ENCODE measurements at regions not wholly inside any gene's neighbourhood (a gene's known extent, or its start where the extent isn't known, plus 50 kb on each side); places are given as distances from the start of the nearest gene placed in this dataset.

DNA sequence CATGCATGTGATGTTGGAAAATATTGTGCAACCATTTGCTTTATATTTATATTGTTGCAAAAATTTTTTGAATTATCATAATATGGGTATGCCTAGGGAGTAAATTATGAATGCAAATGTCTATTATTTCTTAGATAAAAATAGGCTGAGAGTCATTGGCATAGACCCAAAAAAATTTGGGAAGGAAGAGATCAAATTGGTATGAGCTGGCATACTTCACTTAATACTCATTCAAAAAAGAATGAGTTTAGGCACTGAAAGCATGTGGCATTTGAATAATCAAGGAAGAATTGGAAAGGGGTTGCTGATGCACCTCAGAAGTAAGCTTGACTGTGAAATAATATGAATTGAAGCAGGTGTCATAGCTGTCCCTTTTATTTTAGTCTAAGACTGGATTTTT lies 764.0 kb upstream of the DPPA4 start:
- no peak for DNase-seq (ENCODE audit: low read depth in 2 of 2)

DNA sequence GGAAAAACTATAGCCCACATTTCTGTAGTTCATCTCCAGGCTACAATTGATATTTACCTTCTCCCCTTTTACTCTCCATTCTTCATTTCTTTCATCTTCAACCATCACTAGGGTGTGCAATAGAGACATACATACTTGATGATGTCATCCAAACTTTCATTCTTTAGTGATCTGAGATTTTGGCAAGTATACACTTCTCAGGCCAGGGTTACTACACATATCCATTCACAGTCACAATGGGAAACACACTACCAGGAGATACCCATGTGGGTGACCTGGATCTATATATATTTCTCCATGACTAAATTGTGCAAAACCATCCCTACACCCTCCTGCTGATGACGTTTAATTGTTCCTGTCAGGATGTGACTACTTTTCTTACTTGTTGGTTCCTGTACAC lies 769.5 kb upstream of the DPPA4 start:
- no peak for DNase-seq (ENCODE audit: low read depth in 2 of 2)

DNA sequence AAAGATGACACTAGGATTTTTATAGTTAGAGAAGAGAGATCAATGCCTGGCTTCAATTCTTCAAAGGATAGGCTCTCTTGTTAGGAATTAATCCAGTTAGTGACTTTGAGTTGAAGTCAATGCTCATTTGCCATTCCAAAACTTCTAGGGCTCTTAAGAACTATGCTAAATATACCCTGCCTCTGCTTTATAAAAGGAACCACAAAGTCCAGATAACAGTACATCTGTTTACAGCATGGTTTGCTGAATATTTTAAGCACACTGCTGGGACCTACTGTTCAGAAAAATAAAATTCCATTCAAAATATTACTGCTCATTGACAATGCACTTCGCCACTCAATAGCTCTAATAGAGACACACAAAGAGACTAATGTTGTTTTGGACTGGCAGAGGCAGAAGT lies 786.6 kb upstream of the DPPA4 start:
- DNase-seq (ENCODE audit: low read depth in 2 of 2), result no peak

DNA sequence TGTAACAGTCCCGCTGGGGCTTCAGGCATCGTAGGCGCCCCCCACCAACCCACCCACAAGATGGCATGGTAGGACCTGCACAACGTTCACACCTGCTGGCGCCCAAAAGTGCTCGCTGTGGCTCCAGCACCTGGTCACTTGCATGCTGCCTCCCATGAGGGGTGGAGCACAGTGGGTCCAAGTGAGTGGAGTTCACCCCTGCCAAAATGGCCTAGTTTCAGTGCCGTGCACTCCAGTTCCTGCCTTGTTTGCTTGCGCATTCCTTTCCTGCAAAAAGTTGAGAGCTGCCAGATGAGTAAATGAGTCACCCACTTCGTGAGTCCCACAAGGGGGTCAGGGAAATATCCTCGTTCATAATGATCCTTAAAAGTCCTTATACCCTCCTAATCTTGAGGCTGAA lies 788.7 kb upstream of the DPPA4 start:
- DNase-seq (ENCODE audit: low read depth in 2 of 2), result no peak

DNA sequence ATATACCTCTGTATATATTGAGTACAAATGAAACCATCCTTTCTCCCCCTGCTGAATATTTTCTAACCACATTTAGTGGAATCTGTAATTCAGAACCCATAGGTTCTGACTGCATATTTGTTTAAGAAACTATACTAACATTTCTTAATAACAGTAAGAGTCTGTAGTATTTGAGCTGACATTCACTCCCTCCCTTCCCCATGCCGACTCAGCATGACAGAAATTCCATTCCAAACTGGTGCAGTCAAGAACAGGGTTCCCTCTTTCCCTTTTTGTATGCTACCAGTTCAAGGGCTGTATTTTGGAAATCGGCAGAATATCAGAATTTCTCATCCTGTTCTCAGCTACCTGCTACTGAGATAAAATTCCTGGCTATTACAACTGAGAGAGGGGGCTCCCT lies 796.6 kb upstream of the DPPA4 start:
- no peak for DNase-seq (ENCODE audit: low read depth in 2 of 2)

DNA sequence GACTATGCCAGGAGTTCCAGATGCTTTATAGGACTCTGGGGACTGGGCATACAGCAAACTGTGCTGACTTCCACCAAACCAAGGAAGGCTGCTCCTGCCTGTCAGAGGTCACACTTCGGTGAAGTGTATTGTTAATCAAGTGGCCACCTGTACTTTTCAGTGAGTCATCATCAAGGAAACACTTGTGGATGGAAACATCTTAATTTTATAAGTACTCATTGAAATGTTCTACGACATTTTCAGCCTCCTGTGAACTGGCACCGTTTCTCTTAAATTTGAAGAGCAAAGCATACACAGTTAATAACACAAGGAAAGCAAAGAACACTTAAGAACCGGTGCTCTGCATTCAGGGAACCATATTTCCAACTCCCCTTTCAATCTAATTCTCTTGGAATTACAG lies 801.7 kb upstream of the DPPA4 start:
- DNase-seq (ENCODE audit: low read depth in 2 of 2), result no peak

DNA sequence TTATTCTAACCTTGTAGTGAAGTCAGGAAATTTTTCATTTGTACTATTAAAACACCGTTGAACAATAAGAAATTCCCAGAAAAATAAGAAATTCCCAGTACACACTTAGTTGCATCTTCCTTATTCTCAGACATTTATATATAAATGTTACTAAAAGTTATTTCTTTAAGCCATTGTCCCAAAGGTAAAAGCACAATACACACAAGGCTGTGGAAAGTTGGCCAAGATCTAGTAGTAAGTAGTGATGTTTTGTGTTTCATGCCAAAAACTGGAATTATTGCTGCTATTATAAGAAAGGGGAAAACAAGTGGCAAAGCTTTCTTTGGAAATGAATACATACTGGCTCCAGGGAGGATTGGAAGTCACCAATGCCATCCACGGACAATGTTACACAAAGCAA lies 802.5 kb upstream of the DPPA4 start:
- DNase-seq (ENCODE audit: low read depth in 2 of 2), result no peak

DNA sequence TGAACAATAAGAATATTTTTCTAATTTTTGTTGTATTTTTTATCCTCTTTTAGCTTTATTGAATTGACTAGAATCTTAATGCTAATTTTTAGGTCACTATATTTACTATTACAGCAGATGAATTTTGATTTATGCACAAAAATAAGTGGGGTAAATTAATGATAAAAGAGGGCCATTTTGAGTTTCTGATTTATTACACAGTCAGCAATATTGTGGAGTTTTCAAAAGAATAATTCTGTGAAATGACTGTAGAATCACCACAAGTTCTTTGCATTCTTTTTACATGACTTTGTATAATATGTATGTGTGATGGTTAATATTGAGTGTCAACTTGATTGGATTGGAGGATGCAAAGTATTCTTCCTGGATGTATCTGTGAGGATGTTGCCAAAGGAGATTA lies 812.4 kb upstream of the DPPA4 start:
- DNase-seq (ENCODE audit: low read depth in 2 of 2), result no peak

DNA sequence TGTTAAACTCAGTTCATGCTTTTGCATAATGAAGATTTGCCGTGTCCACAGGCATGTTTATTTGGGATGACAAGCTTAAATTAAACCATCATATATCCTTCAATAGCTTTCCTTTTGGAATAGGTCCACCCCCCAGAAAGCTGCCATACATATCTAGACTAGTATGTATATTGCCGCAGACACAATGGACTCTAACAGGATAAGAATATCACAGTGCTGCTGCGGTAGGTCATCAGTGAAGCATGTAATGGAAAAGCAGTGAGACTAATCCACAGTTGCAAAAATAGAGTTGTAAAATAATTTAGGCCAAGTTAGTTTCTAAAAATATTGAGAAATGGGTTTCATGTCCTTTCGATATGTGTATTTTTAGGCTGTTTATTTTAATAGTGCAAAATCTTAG lies 819.9 kb upstream of the DPPA4 start:
- no peak for DNase-seq (ENCODE audit: low read depth in 2 of 2)

DNA sequence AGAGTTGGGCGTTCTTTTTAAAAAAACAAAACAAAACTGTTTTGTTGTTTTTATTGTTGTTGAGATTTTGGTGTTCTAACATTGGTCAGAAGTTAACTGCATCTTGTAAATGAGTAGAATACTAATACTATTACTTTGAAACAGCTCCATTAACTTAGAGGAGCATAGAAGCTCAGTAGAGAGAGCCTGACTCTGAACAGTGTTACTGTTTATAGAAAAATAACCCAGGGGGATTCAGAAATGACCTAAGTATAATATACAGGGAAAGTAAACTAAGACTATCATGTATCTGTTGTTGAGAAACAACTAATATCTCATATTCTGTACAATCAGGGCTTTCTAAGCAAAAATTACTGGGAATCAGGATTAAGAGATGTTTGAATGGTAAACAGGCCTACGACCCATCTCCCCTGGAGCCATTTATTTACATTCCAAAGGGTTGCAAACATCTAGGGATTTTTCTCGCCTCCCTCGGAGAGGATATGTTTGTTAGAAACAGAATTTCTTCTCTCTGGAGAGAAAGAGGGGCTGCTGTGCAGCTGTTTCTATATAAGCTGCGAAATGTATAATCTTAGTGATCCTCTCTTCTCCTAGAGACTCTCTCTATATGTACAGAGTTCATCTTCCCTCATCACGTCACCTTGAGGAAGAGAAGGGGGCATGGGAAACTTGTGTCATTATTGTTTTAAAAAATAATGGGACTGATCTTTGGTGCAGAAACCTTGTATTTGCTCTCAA lies 827.5 kb upstream of the DPPA4 start:
- DNase-seq (ENCODE audit: low read depth in 2 of 2), result no peak

DNA sequence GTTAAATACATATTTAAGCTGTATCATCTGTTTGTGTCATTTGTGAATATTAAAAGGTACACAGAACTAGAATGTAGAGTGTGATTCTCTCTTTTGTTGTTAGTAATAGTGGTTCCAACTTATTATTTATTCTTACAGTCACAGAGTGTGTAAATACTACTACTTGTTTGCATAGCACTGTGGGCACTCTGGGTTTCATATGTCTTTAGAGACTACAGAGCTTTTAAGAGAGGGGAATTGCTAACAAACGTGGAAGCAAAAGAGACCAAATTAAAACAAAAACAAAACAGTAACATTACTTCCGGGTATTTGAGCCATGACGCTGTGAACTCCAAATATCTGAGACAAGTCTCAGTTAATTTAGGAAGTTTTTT lies 828.0 kb upstream of the DPPA4 start:
- no peak for DNase-seq (ENCODE audit: low read depth in 2 of 2)

DNA sequence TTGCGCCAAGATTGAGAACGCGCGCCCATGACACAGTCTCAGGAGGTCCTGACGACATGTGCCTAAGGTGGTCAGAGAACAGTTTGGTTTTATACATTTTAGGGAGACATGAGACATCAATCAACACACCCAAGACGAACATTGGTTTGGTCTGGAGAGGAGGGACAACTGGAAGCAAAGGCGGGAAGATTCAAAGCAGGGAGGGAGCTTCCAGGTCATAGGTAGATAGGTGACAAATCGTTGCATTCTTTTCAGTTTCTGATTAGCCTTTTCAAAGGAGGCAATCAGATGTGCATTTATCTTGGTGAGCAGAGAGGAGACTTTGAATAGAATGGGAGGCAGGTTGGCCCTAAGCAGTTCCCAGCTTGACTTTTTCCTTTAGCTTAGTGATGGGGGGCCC lies 828.4 kb upstream of the DPPA4 start:
- no peak for DNase-seq (ENCODE audit: low read depth in 2 of 2)

DNA sequence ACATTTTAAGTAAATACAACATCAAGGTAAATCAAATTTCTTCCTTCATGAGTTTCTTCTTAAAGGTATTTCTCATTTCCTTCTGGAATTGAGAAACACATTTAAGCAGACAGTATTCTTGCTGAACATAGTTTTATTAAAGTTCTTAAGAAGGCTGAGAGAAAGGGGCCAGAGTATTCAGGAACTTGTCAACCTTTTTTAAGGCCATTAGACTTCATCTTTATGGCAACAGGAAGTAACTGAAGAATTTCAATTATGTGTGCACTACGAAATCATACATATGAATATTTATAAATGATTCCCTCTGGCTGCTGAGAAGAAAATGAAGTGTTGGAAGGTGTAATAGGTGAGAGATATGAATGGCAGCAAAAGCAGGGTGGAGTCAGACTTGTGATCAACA lies 829.4 kb upstream of the DPPA4 start:
- DNase-seq (ENCODE audit: low read depth in 2 of 2), result no peak

DNA sequence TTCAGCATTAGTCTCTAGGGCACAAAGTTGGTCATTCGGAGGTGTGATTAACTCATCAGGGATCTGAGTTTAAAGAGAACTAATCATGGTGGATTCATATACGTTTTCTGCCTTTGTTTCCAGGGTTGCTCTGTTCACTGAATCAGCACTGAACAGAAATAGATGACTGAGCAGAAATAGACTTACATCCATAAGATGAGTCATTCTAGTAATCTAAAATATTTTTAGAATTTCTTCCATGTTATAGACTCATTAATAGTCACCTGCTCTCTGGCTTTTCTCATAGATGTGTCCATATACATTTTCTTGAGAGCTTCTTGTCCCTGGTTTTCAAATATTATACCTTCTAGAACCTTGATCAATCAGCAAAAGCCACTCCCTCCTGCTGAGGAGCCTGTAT lies 837.6 kb upstream of the DPPA4 start:
- no peak for DNase-seq (ENCODE audit: low read depth in 2 of 2)

DNA sequence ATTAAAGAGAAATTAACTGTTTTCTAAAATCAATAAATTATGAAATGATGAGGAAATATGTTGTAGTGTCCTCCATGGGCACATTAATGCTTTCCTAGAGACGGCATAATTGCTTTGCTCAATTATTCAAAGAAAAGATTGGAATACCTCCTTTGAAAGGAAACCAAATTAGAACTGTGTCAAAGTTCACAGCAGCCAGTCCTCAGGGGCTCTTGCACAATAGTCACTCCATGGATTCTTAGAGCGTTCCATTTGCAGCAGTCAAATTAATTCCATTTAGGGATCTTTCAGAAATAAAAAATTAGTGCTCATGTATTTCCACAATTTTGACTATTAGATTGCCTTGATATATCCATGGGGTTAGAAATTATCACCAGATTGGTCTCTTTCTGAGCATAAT lies 841.6 kb upstream of the DPPA4 start:
- DNase-seq (ENCODE audit: low read depth in 2 of 2), result no peak

DNA sequence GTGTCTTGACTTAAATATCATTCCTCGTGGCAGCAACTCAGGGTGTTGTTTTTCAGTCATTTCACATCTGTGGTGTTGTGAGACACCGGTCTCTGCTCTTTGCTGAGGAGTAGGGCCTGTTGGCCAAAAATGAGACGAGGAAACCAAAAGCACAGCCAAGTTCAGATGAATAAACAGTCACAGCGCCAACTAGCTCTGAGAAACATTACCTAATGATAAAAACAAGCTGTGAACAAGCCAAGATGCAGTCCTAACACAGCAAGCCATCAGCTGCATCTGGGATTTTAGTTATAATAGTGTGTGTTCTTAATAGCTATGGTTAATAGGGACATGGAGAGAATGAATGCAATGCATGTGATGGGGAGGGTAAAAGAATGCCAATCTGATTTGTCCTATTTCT lies 843.4 kb upstream of the DPPA4 start:
- no peak for DNase-seq (ENCODE audit: low read depth in 2 of 2)

DNA sequence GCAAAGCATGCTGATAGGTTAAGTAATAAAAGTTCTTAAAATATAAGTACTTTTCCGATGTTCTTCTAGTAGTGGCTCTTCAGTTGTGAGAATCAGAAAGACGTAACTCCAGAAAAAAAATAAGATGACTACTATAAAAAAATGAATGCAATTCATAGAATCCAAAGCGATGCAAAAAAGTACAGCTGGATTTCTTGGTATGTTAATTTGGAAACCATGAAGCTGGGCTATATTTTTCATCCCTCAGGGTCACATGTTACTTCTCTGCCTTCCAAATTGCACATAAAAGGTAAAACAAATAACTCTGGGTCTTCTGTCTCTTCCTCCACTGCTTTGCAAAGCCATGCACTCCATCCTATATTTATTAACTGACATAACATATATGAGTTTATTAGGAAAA lies 843.9 kb upstream of the DPPA4 start:
- DNase-seq (ENCODE audit: low read depth in 2 of 2), result no peak

DNA sequence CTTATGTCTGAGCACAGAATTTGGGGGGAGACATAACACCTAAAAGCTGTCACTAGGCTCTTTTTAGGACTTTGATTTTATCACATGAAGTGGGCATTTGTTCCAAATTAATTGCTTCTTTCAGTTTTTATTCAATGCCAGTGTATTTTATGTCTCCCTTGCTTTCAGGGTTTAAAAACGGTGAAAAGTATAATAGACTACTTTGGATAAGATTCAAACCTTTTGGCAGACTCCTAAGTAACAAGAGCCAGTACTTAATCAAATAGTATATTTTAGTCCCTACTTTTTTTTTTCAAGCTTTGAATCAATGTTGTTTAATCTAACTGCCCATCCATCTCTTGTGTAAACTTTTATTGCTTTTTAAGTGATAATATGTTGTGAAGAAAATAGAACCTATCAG lies 847.2 kb upstream of the DPPA4 start:
- DNase-seq (ENCODE audit: low read depth in 2 of 2), result no peak

DNA sequence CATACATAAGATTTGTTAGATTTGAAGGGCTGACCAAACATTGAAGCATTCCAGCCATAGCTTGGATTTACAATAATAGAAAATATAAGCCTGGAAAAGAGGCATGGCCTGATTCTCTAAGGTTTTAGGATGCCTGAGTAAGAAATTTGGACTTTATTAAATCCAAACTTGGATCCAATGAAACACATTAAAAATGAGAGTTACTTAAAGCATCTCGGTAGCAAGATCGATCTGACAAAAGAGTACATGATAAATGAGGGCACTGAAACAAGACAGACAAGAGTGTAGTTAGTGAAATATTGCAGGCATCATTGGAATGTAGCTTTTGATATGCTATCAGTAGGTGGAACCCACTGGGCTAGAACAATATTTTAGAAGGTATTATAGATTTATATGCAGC lies 855.7 kb upstream of the DPPA4 start:
- DNase-seq (ENCODE audit: low read depth in 2 of 2), result no peak

DNA sequence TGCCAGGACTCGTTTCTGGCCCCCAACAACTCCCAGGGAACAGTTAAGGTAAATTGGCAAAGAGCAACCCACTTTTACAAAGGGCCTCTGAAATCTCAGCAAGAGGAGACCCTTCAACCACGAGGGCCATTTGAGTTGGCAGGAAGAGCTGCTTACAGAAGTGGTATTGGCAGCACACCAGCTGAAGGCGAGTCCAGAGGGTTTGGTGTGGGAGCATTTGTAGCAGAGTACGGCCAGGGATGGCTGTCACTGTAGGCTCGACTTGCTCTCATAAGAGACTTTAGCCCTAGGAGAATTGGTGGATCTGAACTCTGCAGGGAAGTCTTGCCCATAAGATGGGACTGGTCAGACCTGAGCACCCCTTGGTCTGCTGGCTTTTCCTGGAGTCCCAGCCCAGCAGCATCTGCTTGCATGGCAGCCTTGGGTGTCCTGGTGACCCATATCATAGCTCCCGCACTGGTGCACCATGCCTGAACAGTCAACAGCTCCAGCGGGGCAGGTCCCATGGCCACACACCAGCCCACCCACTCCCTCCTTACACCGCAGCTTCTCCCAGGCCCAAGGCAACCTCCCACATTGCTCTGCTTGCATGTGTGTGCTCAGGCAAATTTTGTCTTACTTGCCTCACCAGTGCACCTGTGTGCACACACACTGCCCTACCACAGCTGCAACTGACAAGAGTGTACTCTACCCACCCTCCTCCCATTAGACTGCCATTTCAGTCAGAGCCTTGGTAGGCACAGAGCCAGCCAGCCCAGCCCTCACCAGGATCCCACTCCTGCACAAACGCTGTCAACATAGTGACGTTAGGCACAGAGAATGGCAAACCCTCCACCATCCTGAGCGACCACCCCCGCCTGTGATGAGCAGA lies 861.6 kb upstream of the DPPA4 start:
- DNase-seq (ENCODE audit: low read depth in 2 of 2), result no peak

DNA sequence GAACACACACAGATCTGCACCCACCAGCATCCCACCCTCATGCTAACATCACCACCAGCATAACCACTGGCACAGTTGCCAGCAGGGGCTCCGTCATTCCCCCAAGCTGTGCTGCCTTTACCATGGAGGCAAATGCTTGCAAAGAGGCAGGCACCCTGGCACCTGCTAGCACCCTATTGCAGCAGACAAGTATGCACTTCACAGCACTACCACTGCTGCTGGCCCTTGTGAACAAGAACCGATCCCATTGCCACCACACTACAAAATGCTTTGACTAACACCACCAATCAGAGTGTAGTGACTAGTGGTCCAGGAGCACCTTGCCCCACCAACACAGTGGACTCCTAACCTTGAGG lies 862.2 kb upstream of the DPPA4 start:
- DNase-seq (ENCODE audit: low read depth in 2 of 2), result no peak

DNA sequence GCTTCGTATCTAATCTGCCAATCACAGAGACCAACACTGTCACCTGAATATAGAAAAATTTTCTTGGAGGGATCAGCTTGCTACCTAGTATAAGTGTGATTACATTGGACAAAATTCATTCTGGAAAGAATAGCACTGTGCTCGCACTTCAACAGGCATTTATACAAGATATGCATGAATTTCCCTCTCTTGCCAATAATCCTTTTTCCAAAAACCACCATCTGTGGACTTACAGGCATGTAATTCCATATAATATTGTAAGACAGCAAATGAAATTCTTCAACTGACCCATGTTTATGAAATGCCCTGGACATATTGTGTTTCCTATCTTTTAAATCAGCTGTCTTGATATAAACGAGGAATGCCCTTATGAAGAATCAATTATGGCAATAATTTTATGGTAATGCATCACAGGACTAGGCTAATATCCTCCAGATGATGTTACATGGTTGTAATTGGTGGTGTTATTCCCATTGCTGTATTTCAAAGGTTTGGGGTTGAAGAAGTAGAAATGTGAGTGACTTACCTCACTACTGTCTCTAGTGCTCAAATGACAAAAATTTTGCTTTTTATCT lies 861.4 kb upstream of the NECTIN3 start:
- no peak for DNase-seq (ENCODE audit: low read depth in 2 of 2)

DNA sequence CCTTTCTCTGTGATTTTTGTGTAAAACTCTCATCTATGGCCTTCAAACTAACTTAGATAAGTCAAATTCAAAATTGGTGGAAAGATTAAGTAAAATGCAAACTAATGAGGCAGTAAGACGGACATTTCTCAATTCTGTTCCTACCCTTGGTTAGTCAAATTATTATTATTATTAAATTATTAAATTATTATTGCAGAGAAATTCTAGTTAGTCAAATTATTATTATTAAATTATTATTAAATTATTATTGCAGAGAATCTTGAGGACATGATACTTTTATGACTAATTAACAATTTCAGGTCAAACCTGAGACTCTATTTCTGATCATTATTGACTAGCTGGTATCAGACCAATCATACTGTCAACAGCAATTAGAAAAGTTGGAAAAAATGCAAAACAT lies 845.0 kb upstream of the NECTIN3 start:
- DNase-seq (ENCODE audit: low read depth in 2 of 2), result no peak
